Kidney epithelial cell (primary cell): ENCODE measurements at regions not wholly inside any gene's neighbourhood (a gene's known extent, or its start where the extent isn't known, plus 50 kb on each side); places are given as distances from the start of the nearest gene placed in this dataset.

Experiments used
- DNase-seq: peaks from one replicate; pipeline ENCODE4 v3.0.0-alpha.2; 2010; ENCODE audit warnings: low read depth
- H3K27me3 ChIP-seq: 2 replicates; pipeline ENCODE4 v1.6.0; 2011; ENCODE audit warnings: low read length; ENCODE audit not compliant: control insufficient read depth, insufficient read depth
- H3K36me3 ChIP-seq: 2 replicates; pipeline ENCODE4 v1.5.1; 2011; ENCODE audit warnings: low read length; ENCODE audit not compliant: control insufficient read depth, insufficient read depth
- H3K4me3 ChIP-seq: 2 replicates; pipeline ENCODE4 v1.5.1; 2011; ENCODE audit warnings: low read depth, mild to moderate bottlenecking, control low read depth, low read length
- TF ChIP-seq, protein P1 (sequence below): IDR thresholded peaks from 2 replicates; pipeline ENCODE4 v1.5.1; 2011; ENCODE audit warnings: mild to moderate bottlenecking, moderate library complexity, low read length, control low read depth, inconsistent platforms; ENCODE audit not compliant: insufficient read depth, poor library complexity, severe bottlenecking

DNA sequence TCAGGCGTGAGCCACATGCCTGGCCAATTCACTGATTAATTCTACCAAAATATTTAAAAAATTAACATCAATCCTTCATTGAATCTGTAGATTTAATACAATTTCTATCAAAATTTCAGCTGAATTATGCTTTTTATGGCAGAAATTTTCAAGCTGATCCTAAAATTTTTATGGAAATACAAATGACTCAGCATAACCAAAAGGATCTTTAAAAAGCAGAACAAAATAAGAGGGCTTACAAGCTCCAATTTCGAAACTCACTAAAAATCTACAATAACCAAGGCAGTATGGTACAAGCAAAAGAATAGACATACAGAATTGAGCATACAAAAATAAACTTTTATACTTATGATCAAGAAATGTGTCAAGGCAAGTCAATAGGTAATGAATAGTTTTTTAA lies 180.4 kb upstream of the CTNNB1 start:
- DNase-seq: no peak
- Histone ChIP-seq H3K4me3 (no peak overlapping the region), H3K36me3 (no peaks in the 10 kb centered on the region), H3K27me3 (no peaks in the 10 kb centered on the region)
- TF ChIP-seq, protein P1, sequence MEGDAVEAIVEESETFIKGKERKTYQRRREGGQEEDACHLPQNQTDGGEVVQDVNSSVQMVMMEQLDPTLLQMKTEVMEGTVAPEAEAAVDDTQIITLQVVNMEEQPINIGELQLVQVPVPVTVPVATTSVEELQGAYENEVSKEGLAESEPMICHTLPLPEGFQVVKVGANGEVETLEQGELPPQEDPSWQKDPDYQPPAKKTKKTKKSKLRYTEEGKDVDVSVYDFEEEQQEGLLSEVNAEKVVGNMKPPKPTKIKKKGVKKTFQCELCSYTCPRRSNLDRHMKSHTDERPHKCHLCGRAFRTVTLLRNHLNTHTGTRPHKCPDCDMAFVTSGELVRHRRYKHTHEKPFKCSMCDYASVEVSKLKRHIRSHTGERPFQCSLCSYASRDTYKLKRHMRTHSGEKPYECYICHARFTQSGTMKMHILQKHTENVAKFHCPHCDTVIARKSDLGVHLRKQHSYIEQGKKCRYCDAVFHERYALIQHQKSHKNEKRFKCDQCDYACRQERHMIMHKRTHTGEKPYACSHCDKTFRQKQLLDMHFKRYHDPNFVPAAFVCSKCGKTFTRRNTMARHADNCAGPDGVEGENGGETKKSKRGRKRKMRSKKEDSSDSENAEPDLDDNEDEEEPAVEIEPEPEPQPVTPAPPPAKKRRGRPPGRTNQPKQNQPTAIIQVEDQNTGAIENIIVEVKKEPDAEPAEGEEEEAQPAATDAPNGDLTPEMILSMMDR: no peak

DNA sequence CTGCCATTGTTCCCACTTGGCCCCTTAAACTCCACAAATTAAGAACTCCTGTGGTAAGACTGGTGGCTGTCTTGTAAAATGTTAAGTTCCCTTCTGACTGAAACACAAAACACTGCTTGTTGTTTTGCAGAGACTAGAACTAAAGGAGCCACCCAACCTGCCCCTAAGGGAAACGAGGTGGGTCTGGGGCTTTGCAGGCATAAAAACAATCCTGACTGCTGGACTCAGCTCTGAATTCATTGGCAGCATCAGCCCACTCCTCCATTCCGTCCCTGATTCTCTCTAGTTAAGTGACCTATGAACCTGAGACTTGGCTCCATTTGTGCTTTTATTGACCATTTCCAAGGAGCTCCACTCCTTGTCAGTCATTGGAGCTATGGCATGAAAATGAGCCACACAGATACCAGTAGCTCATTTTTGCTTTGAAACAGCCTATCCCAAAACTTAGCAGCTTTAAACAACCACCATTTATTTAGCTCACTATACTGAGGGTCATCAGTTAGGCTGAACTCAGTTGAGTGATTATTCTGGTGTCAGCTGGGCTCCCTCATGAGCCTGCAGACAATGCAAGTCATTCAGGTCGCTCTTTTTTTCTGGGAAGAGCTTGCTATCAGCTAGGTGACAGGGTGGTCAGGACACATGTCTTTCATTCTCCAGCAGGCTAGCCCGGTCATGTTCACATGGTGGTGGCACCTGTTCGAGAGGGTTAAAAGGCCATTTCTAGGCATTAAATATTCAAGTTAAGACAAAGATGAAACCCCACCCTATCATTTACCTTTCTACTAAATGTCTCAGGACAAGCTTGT lies 175.1 kb upstream of the CTNNB1 start:
- no peak overlapping the region for H3K4me3 ChIP-seq
- no peaks in the 10 kb centered on the region for H3K36me3 ChIP-seq
- TF ChIP-seq, protein P1: no peak
- H3K27me3 ChIP-seq: no peaks in the 10 kb centered on the region
- no peak for DNase-seq

DNA sequence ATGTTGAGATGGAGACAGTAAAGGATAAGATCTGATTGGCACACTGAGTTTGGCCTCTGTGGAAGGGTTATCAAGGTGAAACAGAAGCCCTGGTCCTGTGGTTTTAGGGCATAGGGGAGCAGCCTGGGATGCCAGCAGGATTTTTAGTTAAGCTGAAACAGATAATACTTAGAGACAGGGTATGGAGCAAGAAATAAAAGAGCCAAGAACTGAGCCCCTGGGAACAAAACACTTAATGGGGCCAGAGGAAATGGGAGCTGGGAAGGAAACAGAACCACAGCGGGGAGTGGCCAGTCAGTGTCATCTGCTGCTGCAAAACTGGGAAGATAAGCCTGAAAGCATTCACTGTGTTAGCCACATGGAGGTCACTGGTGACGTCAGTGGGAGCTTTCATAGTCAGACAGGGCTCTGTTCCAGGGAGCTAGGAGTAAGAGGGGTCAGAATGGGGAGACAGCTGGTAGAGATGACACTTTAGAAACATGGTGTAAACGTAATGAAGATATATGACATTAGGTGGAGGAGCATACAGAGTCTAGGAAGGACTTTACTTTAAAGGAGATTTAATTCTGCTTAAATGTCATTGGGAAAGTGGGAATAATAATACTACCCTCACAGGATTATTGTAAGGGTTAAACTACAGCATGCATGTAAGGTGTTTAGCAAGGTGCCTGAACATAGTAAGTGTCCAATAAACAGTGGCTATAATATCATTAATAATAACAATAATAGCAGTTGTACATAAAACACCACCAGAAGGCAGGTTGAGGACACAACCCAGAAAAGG lies 172.7 kb upstream of the CTNNB1 start:
- Histone ChIP-seq H3K36me3 (no peaks in the 10 kb centered on the region), H3K27me3 (no peaks in the 10 kb centered on the region), H3K4me3 (no peak overlapping the region)
- DNase-seq: peak; percentile 38
- TF ChIP-seq, protein P1: no peak

DNA sequence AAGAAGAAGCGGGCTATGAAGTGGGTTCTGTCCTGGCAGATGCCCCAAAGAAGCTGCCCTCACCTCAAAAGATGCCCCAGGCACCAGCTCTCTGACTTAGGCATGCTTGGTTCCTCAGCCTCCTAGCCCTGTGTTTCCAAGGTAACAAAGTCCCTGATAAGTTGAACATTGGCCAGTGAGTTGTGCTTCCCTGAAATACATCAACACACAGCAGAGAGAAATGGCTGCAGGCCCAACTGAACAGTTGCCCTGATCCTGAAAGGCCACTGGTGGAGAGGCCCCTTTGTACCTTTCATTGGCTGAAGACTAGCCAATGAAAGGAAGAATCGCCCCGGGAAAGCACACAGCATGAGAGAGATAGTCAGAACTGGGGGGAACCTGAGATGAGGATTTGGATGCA lies 169.9 kb upstream of the CTNNB1 start:
- no peaks in the 10 kb centered on the region for H3K27me3 ChIP-seq
- H3K4me3 ChIP-seq: no peak overlapping the region
- TF ChIP-seq, protein P1: no peak
- no peak for DNase-seq
- no peaks in the 10 kb centered on the region for H3K36me3 ChIP-seq

DNA sequence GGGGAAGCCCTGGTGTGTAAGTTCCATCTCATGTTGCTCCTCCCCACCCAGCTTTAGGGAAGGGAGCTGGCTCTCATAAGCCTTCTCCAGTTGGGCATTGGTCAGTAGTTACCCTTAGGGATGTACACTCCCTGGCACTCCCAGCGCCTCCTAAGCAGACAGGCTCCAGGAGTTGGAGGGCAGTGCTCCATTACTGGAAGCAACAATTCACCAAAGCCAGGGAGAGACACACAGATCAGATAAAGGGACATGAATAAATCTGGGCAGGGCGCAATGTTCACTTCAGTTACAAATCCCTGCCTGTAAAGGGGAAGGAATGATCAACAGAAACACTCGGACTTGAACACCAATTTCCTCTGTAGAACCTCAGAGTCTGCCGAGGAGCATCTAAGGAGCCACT lies 169.1 kb upstream of the CTNNB1 start:
- TF ChIP-seq, protein P1: no peak
- no peak for DNase-seq
- Histone ChIP-seq H3K4me3 (no peak overlapping the region), H3K36me3 (no peaks in the 10 kb centered on the region), H3K27me3 (no peaks in the 10 kb centered on the region)
